ENCODE measurements at regions not wholly inside any gene's neighbourhood (a gene's known extent, or its start where the extent isn't known, plus 50 kb on each side); places are given as distances from the start of the nearest gene placed in this dataset.

DNA sequence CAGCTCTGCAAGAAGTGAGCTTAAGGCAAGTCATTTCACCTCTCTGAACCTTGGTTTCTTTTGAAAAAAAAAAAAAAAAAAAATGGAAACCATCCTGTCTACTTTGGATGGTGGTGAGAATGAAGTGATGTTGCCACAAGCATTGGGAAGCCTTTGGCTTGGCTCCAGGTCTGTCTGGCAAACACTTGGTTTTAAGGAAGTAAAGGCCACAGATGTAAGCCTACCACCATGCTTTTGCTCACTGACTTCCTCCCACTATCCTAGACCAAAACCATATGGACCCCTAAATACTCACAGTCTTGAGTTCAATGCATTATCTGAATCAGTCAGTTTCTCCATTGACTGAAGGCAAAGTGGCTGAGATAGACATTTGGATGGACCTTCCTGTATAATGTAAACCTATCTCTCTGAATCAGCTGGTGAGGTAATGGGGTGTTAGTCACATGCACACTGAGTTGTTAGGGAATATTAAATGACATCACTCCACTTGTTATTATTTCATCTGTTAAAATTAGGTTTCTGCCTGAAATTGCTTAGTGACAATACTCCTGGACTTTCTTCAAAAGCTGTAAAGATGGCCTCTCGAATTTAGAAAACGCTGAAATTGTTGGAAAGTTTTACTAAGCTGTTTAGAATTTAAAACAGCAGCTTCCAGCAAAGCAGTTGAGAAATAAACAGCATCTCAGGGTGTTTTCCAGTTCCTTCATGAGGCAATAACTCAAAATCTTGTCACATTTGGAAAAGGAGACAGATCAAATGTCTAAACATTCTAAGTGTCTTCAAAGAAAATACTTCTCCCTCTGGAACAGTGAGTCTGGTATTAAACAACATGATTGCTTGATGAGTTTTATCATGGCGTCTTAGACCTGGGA, 833.5 kb downstream of the DHX35 start:
- no peak for DNase-seq

DNA sequence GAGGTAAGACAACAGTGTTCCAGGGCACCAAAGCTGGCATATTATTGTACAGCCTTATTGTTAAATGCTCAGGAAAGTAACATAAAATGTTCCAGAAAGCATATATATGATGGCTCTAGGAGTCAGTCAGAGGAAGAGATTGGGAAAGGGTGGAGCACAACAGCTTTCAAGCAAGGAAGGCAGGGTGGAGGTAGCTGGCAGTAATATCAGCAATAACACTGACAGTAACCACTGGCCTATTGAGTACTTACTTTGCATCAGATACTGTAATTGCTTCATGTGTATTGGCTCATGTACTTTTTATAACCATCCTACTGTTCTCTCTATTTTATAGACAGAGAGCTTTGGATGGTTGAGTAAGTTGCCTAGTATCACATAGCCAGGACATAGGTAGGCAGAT, 830.2 kb downstream of the DHX35 start:
- DNase-seq: no peak

DNA sequence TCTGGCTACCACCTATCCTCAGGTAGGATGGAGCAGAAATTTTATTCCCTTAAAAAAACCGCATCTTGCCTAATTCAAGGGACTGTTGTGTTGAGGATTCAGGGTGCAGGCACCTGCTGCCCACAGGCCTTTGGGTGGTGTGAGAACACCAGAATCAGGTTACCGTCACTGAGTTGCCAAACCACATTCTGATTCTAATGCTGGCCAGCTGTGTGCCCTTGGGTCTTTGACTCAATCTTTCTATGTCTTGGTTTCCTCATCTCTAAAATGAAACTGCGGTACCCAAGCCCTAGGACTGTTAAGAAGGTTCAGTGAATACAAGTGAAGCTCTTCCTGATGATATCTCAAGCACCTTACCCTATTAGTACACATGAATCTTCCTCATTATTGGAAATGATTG, 827.3 kb downstream of the DHX35 start:
- no peak for DNase-seq

DNA sequence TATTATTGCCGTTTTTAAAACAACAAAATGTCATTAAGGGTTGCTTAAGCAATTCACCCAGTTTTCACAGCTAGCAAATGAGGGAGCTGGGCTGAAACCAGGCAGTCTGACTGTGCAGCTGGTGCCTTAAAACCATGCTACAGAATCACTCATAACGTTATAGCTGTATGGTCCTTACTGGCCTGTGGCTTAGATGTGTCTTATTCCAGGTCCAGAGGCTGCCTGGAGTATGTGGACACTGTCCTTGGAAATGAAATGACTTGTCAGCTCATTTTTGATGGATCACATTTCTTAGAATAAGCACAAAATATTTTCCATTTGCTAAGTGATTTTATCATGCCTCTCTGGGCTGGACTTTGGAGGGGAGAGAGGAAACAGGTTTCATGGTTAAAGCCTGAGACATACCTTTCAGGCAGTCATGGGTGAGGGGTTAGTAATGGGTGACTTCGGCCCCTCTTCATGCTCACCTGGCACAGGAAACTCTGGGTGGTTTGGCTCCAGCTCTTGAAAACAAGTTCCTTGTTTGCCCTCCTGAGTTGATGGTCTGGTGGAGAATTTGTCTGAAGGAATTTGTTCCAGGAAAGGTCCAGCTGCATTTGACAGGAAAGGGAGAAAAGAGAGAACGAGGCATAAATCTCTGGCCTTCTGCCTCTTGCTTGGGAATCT, 823.2 kb downstream of the DHX35 start:
- DNase-seq: no peak

DNA sequence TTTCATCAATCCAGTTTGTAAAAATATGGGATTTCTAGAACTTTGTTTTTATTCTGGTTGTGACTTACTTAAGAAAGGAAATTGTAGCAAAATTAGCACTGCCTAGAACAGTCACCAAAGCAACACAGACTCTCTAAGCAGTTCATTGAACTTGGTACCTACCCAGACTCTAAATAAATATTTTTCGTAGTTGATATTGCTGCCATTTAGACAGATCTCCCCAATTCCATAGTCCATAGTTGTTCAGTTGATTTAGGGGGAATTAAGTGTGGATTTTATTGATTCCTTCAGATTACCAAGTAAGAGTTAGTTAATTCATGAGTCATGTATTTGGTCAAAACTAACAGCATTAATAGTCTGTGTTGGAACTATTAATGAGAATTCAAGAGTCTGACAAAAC, 822.5 kb downstream of the DHX35 start:
- DNase-seq: no peak

DNA sequence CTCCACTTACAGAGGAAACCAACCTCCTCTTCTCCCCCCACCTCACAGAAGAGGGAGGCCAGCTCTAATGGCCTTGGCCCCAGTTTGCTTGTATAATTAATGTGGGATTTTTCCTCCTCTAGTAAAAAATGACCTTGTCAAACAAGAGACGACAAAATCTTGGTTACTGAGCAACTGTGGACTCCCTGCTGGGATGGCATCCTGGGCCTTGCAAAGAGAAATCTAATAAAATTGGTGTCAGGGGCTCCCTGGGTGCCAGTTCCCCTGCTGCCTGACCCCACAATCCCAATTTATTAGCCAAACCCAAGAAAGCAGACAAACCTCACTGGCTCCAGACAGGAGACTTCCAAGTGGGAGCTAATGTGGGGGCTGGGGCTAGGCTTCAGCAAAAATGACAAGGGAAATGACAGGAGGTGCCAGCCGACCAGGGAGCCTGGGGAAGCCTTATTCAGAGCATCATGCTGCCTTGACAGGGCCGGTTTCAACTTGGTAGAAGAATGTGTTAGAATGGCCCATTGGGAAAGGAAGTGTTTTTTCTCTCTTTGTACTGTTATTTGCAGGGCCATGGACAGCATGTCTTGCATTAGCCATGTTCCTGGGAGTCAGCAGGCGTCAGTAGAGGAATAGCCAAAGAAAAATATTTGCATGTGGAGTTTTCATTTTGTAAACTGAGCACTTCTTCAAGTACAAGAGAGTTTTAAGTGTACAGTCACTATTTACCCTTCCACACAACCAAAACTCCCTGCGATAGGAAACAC, 816.9 kb downstream of the DHX35 start:
- no peak for DNase-seq

- DNase-seq: no peak
Measured at GRCh38 chr20:39778431-39778830, 816.3 kb downstream of the DHX35 start.

DNA sequence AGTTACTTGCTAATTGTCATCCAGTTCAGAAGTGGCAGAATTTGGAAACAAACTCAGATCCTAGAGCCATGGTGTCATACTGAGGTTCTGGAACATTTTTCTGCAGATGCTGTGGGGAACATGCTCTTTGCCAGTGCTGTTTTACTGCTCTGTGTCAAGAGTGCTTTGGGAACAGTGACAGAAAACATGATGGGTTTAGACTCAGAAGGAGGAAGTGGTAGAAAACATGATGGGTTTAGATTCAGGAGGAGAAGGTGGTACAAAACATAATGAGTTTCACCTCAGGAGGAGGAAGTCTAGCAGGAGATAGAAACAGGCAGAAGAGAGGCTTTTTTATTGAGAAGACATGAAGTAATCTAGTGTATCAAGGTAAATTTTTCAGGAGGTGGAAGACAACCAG, 815.5 kb downstream of the DHX35 start:
- no peak for DNase-seq

DNA sequence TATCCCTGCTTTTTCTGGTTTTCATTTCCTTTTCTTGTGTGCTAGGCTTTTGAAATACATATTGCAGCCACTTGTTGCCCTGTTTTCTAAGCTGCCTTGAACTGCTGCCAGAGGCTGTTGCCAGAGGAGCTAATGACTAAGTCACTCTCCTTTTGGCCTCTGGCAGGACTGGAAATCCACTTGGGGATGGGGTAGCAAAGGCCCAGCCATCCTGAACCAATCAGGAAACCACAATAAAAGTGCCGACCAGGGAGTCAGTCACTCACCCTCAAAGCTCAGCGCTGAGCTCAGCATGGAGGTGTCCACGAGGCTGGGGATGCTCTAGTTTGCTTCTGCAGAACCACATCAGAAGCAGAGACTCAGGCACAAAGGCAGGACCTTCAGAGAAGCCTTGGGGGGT, 813.0 kb downstream of the DHX35 start:
- no peak for DNase-seq

DNA sequence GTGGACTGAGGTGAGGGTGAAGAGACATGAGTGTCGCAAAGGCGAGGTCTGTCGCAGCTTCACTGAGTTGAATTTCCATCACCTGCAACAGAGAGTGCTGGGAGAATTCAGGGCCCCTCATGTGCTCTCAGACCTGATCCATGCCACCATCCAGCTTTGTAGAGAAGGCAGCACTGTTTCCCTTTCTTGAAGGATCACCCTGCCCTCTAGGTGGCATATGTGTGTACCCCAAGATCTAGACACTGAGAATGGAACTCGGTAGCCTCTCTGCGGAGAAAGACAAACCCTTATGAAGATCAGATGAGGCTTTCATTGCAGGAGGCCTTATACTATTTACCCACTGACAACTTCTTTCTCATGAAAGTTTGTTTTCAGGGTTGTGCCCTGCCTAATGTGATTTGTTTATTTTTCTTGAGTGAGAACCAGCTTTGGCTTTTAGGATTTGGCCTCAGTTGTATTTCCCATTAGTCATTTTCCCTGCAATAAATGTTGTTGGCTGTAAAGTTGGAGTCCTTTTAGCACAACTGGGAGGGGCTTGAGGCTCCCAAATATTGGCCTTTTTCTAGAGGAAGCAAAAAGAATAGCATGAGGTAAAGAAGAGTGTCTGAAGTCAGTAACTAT, 811.3 kb downstream of the DHX35 start:
- DNase-seq: no peak

- DNase-seq: no peak
Measured at GRCh38 chr20:39767352-39767751, 805.2 kb downstream of the DHX35 start.

DNA sequence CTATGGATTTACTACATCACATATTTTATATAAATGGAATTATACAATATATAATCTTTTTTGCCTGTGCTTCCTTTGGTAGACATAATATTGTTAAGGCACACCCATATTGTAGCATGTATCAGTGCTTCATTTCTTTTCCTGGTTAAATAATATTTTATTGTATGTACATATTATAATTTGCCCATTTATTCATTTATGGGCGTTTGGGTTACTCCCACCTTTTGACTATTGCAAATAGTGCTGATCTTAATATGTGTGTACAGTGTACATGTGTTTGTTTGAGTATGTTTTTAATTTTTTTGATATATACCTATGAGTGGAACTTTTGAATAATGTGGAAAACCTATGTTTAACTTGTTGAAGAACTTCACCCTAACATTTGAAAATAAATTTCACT, 804.2 kb downstream of the DHX35 start:
- DNase-seq: no peak

DNA sequence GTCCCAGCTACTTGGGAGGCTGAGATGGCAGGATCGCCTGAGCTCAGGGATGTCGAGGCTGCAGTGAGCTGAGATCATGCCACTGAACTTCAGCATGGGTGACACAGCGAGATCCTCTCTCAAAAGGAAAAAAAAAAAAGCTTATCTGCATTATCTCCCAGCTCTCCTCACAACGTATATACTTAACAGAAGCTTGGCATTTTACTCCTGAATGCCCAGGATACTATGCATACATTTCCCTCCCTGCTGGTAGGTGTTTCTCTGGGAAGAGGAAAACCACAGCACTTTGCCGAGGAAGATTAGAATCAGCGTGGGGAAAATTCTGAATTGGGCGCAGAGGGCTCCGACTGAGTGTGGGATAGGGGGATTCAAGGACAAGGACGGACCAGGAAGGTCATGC, 800.6 kb downstream of the DHX35 start:
- DNase-seq: no peak

- DNase-seq: no peak
Measured at GRCh38 chr20:39758876-39759275, 796.7 kb downstream of the DHX35 start.

DNA sequence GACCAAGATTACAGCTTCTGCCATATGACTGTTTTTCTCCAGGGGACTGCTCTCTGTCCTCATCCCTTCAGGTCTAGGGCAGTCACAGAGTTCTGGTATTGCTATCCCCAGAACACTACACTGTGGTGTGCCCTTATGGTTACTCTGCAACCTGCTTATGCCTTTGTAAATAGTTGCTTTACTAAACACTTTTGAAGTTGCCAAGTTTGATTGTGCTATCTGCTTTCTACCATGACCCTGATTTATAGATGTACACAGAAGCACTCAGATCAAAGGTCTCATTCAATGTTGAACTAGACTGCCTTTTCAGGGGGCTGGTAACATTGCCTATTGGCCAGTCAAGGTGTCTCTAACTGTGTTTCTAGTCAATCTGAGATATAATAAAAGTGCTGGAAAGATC, 794.7 kb downstream of the DHX35 start:
- no peak for DNase-seq

GRCh38 chr20:39756369-39756768, 794.2 kb downstream of the DHX35 start:
- DNase-seq: no peak

DNA sequence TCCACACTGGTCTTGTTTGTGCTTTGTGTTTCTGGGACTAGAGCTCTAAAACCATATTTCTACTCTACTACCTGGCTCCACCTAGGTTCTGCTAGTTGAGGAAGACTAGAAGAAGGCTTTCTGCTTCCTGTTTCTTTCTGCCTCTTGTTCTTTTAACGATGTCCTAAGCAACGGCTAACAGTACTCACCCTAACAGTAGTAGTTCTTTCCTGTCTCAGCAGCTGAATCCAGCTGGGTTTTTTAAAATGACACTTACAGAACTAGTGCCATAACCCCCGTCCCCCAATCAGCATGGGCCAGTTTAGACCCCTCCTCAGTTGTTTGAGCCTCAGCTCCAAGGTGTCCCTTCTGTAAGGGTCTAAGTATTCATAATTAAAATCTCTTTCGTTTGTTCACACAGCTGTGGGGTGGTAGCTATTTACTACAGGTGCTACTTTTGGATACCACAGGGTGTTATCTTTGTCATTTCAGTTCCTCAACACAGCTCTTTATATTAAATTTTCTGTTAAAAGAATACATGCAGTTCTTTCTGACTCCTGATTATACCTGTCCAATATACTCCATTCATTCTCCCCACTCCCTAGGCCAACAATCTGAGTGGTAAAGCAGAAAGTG, 790.2 kb downstream of the DHX35 start:
- DNase-seq: no peak

DNA sequence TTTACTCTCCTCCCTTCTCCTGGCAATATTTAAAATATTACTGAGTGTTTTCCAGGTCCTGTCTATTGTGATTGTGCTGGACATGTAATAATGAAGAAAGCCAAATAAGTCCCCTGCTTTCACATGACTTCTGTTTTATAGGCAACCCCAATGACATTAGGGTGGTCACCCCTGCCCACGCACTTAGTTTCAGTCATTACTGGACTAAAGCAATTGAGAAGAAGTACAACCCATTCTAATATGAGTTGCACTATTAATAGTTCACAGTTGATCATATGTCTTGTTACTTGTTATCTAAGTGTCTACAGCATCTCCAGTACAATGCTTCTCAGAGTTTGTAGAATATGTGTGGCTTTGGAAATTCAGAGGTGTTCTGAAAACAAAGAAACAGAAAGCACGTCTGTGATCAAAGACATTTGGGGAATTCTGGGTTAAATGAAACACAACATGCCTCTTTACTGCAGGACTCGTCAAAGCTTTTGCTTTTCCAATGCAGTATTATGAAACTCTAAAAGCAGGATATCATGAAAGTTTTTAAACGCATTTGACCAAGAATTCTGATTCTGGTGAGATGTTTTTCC, 789.5 kb downstream of the DHX35 start:
- DNase-seq: no peak

- no peak for DNase-seq
Measured at GRCh38 chr20:39745380-39745779, 783.2 kb downstream of the DHX35 start.

GRCh38 chr20:39738651-39739050, 776.5 kb downstream of the DHX35 start:
- no peak for DNase-seq

- no peak for DNase-seq
Measured at GRCh38 chr20:39736434-39737327, 774.5 kb downstream of the DHX35 start.
